Panc1 (cell line): ENCODE measurements at regions not wholly inside any gene's neighbourhood (a gene's known extent, or its start where the extent isn't known, plus 50 kb on each side); places are given as distances from the start of the nearest gene placed in this dataset.

Source experiments
- POLR2AphosphoS5 ChIP-seq: IDR thresholded peaks from 2 replicates; pipeline ENCODE4 v1.6.1; 2012; ENCODE audit warnings: mild to moderate bottlenecking, low read depth, low read length, moderate library complexity
- SIN3A ChIP-seq: IDR thresholded peaks from 2 replicates; pipeline ENCODE4 v1.6.1; 2012; ENCODE audit warnings: low read depth, mild to moderate bottlenecking, low read length, moderate library complexity, borderline replicate concordance; ENCODE audit not compliant: insufficient read depth
- TF ChIP-seq, protein P1 (sequence below): fragments of 450-650 bp; IDR thresholded peaks from 2 replicates; pipeline ENCODE4 v1.5.1; 2017; ENCODE audit warnings: mild to moderate bottlenecking
- TF ChIP-seq, protein P2 (sequence below), 2 experiments: IDR thresholded peaks; 2 replicates each; pipeline ENCODE4 v1.6.1; 2011 to 2012; ENCODE audit warnings: low read depth in 2 of 2, control low read depth in 1 of 2, low read length in 1 of 2, mild to moderate bottlenecking in 1 of 2, moderate library complexity in 1 of 2; ENCODE audit not compliant: insufficient read depth in 1 of 2

DNA sequence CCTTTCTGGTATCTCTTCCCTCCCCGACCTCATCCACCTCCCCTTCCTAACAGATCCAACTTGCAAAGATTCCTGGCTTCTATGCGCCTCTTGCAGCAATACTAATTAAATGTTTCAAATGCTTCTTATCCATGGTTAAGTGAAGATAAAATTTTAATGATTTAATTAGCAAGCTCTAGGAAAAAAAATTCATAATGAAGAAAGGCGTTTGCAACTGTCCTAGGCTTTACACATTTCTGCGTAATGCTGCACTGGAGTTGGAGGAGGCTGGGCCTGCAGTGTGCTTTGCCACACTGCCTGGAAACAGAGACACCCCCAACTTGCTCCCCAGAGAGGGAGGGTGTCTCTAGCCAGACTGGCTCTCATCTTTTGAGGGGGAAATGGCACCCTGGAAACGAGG lies 123.9 kb upstream of the CARD11 start:
- TF ChIP-seq, protein P1, sequence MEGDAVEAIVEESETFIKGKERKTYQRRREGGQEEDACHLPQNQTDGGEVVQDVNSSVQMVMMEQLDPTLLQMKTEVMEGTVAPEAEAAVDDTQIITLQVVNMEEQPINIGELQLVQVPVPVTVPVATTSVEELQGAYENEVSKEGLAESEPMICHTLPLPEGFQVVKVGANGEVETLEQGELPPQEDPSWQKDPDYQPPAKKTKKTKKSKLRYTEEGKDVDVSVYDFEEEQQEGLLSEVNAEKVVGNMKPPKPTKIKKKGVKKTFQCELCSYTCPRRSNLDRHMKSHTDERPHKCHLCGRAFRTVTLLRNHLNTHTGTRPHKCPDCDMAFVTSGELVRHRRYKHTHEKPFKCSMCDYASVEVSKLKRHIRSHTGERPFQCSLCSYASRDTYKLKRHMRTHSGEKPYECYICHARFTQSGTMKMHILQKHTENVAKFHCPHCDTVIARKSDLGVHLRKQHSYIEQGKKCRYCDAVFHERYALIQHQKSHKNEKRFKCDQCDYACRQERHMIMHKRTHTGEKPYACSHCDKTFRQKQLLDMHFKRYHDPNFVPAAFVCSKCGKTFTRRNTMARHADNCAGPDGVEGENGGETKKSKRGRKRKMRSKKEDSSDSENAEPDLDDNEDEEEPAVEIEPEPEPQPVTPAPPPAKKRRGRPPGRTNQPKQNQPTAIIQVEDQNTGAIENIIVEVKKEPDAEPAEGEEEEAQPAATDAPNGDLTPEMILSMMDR = no peak
- TF ChIP-seq POLR2AphosphoS5 (no peak), SIN3A (no peak)
- TF ChIP-seq, protein P2, sequence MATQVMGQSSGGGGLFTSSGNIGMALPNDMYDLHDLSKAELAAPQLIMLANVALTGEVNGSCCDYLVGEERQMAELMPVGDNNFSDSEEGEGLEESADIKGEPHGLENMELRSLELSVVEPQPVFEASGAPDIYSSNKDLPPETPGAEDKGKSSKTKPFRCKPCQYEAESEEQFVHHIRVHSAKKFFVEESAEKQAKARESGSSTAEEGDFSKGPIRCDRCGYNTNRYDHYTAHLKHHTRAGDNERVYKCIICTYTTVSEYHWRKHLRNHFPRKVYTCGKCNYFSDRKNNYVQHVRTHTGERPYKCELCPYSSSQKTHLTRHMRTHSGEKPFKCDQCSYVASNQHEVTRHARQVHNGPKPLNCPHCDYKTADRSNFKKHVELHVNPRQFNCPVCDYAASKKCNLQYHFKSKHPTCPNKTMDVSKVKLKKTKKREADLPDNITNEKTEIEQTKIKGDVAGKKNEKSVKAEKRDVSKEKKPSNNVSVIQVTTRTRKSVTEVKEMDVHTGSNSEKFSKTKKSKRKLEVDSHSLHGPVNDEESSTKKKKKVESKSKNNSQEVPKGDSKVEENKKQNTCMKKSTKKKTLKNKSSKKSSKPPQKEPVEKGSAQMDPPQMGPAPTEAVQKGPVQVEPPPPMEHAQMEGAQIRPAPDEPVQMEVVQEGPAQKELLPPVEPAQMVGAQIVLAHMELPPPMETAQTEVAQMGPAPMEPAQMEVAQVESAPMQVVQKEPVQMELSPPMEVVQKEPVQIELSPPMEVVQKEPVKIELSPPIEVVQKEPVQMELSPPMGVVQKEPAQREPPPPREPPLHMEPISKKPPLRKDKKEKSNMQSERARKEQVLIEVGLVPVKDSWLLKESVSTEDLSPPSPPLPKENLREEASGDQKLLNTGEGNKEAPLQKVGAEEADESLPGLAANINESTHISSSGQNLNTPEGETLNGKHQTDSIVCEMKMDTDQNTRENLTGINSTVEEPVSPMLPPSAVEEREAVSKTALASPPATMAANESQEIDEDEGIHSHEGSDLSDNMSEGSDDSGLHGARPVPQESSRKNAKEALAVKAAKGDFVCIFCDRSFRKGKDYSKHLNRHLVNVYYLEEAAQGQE (IDR thresholded peaks at IDR 0.05; ENCODE audit: insufficient read depth in 1 of 2, low read depth in 2 of 2, low read length in 1 of 2) = no peak
